ENCODE measurements at regions not wholly inside any gene's neighbourhood (a gene's known extent, or its start where the extent isn't known, plus 50 kb on each side); places are given as distances from the start of the nearest gene placed in this dataset.
A peak's percentile ranks its signal among the peaks of the same experiment; 100 is the strongest.

DNA sequence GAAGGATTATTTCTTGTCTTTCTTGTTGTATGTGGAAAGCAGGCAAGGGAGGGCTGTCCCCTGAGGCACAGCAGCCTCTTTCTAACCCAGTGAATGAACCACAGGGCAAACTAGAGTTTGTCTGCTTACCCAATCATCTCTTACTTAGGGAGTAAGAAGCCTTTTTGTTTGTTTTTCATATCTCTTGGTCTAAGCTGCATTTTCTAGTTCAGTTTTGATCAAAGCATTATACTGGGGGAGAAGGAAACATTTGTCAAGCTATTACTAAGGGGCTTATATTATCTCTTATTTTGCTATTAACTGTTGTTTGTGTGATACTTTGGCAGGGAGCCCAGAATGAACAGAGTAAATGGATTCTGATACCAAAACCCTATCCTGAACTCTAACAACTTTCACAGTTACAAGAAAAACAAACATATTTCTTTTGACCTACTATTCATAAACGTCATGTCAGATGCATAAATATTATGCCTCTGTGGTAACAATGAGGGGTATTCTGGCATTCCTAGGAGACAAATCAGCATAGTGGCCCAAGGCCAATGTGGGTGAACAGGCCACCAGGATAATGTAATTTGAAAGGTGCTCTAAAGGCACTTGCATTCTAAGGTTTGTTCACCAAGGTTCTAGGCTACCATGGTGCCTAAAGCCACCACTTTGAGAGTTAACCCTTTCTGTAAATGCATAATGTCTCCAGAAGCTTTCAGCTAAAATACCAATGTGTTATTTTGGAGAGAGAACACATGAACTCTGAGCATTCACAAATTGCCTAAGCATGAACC lies 271.6 kb upstream of the ZPLD1 start:
- H3K4me3 ChIP-seq (ENCODE audit: low read depth, low read length), result no peak overlapping the region
- peak; percentile 73 for DNase-seq (ENCODE audit: low read depth)
- TF ChIP-seq, protein P1, sequence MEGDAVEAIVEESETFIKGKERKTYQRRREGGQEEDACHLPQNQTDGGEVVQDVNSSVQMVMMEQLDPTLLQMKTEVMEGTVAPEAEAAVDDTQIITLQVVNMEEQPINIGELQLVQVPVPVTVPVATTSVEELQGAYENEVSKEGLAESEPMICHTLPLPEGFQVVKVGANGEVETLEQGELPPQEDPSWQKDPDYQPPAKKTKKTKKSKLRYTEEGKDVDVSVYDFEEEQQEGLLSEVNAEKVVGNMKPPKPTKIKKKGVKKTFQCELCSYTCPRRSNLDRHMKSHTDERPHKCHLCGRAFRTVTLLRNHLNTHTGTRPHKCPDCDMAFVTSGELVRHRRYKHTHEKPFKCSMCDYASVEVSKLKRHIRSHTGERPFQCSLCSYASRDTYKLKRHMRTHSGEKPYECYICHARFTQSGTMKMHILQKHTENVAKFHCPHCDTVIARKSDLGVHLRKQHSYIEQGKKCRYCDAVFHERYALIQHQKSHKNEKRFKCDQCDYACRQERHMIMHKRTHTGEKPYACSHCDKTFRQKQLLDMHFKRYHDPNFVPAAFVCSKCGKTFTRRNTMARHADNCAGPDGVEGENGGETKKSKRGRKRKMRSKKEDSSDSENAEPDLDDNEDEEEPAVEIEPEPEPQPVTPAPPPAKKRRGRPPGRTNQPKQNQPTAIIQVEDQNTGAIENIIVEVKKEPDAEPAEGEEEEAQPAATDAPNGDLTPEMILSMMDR (conservative IDR thresholded peaks at IDR 0.05; ENCODE audit: low read depth, low read length), result no peak

DNA sequence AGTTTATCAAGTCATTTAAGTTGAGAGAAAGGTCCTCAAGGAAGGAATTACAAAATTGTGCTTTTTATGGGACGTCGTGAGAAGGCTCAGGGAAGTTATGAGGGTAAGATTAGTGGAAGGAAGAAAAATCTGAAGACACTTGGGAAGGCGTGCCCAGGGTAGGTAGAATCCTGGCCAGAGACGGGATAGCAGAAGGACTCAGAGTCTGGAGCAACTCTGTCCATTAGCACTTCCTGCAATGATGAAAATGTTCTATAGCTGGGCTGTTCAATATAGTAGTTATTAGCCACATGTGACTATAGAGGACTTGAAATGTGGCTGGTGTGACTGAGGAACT lies 271.0 kb upstream of the ZPLD1 start:
- DNase-seq (ENCODE audit: low read depth), result no peak
- TF ChIP-seq, protein P1 (conservative IDR thresholded peaks at IDR 0.05; ENCODE audit: low read depth, low read length), result no peak
- H3K4me3 ChIP-seq (ENCODE audit: low read depth, low read length), result no peak overlapping the region

DNA sequence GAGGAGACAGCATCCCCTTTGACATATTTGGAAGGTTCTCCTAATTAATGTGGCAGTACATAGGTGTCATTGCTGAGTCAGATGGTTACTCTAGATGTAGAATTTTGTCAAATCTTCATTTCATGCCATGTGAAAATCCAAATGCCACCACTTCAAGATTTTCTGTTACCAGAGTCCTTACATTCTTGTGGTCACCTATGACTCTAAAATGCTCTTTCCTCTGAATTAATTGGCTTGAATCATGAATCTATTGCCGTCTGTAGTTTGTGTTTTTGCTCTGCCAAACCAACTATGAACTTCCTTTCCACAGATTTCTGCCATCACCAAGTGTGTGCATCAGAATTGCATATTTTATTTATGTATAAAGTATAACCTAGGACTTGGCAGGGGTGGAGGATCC lies 269.4 kb upstream of the ZPLD1 start:
- peak overlapping the region; percentile 3 for H3K4me3 ChIP-seq (ENCODE audit: low read depth, low read length)
- TF ChIP-seq, protein P1 (conservative IDR thresholded peaks at IDR 0.05; ENCODE audit: low read depth, low read length), result no peak
- peak; percentile 71 for DNase-seq (ENCODE audit: low read depth)

DNA sequence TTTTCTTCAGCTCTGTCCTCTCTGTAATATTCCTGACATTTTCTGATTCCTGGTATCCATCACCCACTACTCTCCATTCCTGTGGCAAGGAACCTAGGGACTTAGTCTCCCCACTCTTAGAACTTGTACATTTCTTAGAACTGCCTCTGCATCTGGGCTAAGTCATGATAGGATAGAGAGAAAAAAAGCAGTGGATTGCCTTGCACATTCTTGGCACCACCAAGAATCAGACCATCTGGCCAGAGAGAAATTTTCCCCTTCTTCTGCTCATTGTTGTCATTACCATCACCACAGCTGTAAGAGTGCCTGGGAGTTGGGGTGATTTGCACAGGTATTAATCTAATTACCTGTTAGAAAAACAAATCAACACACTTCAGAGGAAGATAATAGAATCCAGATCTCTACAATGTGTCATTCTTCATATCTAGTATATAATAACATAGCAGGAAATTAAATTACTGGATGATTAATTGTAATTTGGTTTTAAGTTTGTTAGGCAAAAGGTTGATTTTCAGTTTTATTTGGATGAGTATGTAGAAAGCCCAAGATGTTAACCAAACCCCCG lies 264.8 kb upstream of the ZPLD1 start:
- TF ChIP-seq, protein P1 (conservative IDR thresholded peaks at IDR 0.05; ENCODE audit: low read depth, low read length), result no peak
- DNase-seq (ENCODE audit: low read depth), result no peak
- H3K4me3 ChIP-seq (ENCODE audit: low read depth, low read length), result no peak overlapping the region

GRCh38 chr3:102170545-102170944 lies 264.3 kb upstream of the ZPLD1 start:
- no peak for DNase-seq (ENCODE audit: low read depth)
- TF ChIP-seq, protein P1 (conservative IDR thresholded peaks at IDR 0.05; ENCODE audit: low read depth, low read length), result no peak
- no peak overlapping the region for H3K4me3 ChIP-seq (ENCODE audit: low read depth, low read length)

DNA sequence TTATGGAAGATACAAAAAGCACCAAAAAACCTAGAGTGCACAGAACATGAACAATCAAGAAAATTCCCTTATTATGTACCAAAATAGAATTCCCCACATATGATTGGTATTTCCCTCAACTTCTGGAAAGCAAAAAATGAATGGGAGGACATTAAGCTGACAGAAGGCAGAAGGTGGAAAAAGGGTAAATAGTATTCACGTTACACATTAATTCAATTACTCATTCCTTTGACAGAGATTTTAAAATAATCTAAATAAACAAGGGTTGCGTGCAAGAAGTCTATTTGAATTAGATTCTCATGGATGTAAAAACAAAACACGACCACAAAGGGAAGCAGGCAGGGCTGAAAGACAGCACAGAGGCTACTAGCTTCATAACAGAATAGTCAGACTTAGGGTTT lies 260.5 kb upstream of the ZPLD1 start:
- TF ChIP-seq, protein P1 (conservative IDR thresholded peaks at IDR 0.05; ENCODE audit: low read depth, low read length), result no peak
- H3K4me3 ChIP-seq (ENCODE audit: low read depth, low read length), result no peak overlapping the region
- DNase-seq (ENCODE audit: low read depth), result peak; percentile 66
